Lung (tissue), 11 donors: ENCODE measurements at regions not wholly inside any gene's neighbourhood (a gene's known extent, or its start where the extent isn't known, plus 50 kb on each side); places are given as distances from the start of the nearest gene placed in this dataset.
A peak's percentile ranks its signal among the peaks of the same experiment; 100 is the strongest.

ENCODE experiments used
- ATAC-seq: fragments of 200-7000 bp; cut with Tn5 transposase; one replicate; pipeline ENCODE4 v1.9.1; 2020; ENCODE audit warnings: moderate number of reproducible peaks; ENCODE audit not compliant: insufficient read depth, low FRiP score
- DNase-seq, 3 donors: peaks; one replicate each; pipeline ENCODE4 v3.0.0-alpha.2; 2013 to 2017
- H3K27ac ChIP-seq, 2 donors: one replicate each; pipeline ENCODE4 v1.5.1; 2013; ENCODE audit warnings: mild to moderate bottlenecking in 2 of 2, moderate library complexity in 2 of 2, control low read depth in 1 of 2, inconsistent platforms in 1 of 2, low read depth in 1 of 2, low read length in 1 of 2
- H3K27me3 ChIP-seq, 3 donors: one replicate each; pipeline ENCODE4 v1.5.1; 2013; ENCODE audit warnings: low read length in 2 of 3; ENCODE audit not compliant: control insufficient read depth in 3 of 3, insufficient read depth in 3 of 3
- H3K36me3 ChIP-seq, 4 donors: one replicate each; pipeline ENCODE4 v1.5.1; 2013; ENCODE audit warnings: low read length in 4 of 4, mild to moderate bottlenecking in 1 of 4, moderate library complexity in 1 of 4; ENCODE audit not compliant: control insufficient read depth in 4 of 4, insufficient read depth in 4 of 4
- H3K4me1 ChIP-seq, 5 donors: one replicate each; pipeline ENCODE4 v1.5.1; 2013; ENCODE audit warnings: low read length in 5 of 5, mild to moderate bottlenecking in 2 of 5, moderate library complexity in 1 of 5; ENCODE audit not compliant: control insufficient read depth in 5 of 5, insufficient read depth in 5 of 5
- H3K4me3 ChIP-seq: one replicate; pipeline ENCODE4 v1.5.1; 2013; ENCODE audit warnings: mild to moderate bottlenecking, control low read depth, moderate library complexity
- H3K9ac ChIP-seq, 2 donors: one replicate each; pipeline ENCODE4 v1.5.1; 2013; ENCODE audit warnings: low read length in 2 of 2, control low read depth in 1 of 2; ENCODE audit not compliant: insufficient read depth in 1 of 2
- H3K9me3 ChIP-seq, 4 donors: one replicate each; pipeline ENCODE4 v1.5.1; 2013; ENCODE audit warnings: low read length in 3 of 4, mild to moderate bottlenecking in 1 of 4, moderate library complexity in 1 of 4; ENCODE audit not compliant: control insufficient read depth in 4 of 4, insufficient read depth in 3 of 4
- CTCF ChIP-seq: IDR thresholded peaks from 2 replicates; pipeline ENCODE4 v1.5.1; 2012; ENCODE audit warnings: mild to moderate bottlenecking; ENCODE audit errors: control extremely low read depth, extremely low read depth
- WGBS, 2 donors: extraction: QIAGEN DNeasy Blood & Tissue Kit; methylation state at CpG; one replicate each; pipeline ENCODE4 v1.1.7; 2013; 5-methylcytosine and 5-hydroxymethylcytosine counted together
- donor health status: control.
- donor health status: control.
- donor health status: Bipolar disorder and iron deficiency.
- donor health status: healthy.
- donor health status: DM: yes; HTN: yes; CAD: no.

DNA sequence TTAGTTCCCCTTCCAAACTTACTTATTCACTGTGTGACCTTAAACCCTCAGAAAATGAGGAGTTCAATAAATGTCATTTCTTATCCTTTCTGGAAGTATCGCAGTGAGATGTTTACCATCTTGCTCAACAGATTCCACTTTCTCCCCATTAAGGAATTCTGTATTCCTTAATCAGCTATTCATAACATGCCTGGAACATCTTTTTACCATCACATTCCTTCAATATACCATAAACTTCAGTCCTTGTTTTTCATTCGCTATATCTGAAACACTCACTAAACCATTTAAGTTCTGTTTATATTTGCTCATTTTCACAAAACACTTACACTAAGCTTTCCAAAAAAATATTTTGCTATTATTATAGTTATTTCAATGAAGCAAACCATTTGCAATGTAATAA lies 1158.6 kb downstream of the CDH12 start:
- H3K9me3 ChIP-seq = no peaks in the 10 kb centered on the region
- H3K27ac ChIP-seq = no peak overlapping the region
- no peak overlapping the region for H3K4me3 ChIP-seq
- no peaks in the 10 kb centered on the region for H3K27me3 ChIP-seq
- no peaks in the 10 kb centered on the region for H3K36me3 ChIP-seq
- TF ChIP-seq CTCF = no peak
- H3K9ac ChIP-seq = no peak overlapping the region
- DNase-seq = peak in 2 of 3 donors; percentile 84 to 87
- H3K4me1 ChIP-seq = peaks cover 0 to 20% (median 0%) of the 10 kb centered on the region in 5 donors
- no peak for ATAC-seq
- WGBS, 2 donors = 74 to 89% methylated on average over 2 of the region's 2 CpGs

GRCh38 chr5:21693591-21693990 lies 1159.6 kb downstream of the CDH12 start:
- TF ChIP-seq CTCF = no peak
- no peaks in the 10 kb centered on the region for H3K27me3 ChIP-seq

GRCh38 chr5:21689587-21689986 lies 1163.6 kb downstream of the CDH12 start:
- no peaks in the 10 kb centered on the region for H3K36me3 ChIP-seq
- no peak overlapping the region for H3K9ac ChIP-seq
- 58 to 65% methylated on average over 3 of the region's 3 CpGs for WGBS, 2 donors
- H3K27ac ChIP-seq = no peak overlapping the region
- H3K4me1 ChIP-seq = peaks cover 0 to 20% (median 0%) of the 10 kb centered on the region in 5 donors
- no peaks in the 10 kb centered on the region for H3K27me3 ChIP-seq
- ATAC-seq (no peak), DNase-seq (peak in 2 of 3 donors; percentile 52 to 73)
- H3K4me3 ChIP-seq = no peak overlapping the region
- TF ChIP-seq CTCF = no peak
- H3K9me3 ChIP-seq = no peaks in the 10 kb centered on the region

More at GRCh38 chr5:21693591-21693990, 1159.6 kb downstream of the CDH12 start:
- no peaks in the 10 kb centered on the region for H3K9me3 ChIP-seq
- no peak overlapping the region for H3K4me3 ChIP-seq
- no peaks in the 10 kb centered on the region for H3K36me3 ChIP-seq
- no peak for ATAC-seq
- H3K9ac ChIP-seq = no peak overlapping the region
- DNase-seq = no peak
- H3K4me1 ChIP-seq = peaks cover 0 to 20% (median 0%) of the 10 kb centered on the region in 5 donors
- H3K27ac ChIP-seq = no peak overlapping the region

DNA sequence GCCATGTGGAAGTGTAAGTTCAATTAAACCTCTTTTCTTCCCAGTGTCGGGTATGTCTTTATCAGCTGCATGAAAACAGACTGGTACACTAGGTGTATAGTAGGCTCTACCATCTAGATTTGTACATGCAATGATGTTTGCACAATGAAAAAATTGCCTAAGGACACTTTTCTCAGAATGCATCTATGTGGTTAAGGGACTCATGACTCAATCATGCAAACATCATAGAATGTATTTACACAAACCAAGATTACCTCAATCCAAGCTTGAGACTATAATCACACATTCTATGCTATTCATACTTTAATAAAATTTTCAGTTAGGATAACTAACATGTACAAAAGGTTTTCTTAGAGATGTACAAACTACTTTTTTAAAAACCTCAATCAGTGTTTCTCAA lies 1164.5 kb downstream of the CDH12 start:
- no peaks in the 10 kb centered on the region for H3K36me3 ChIP-seq
- 69 to 84% methylated on average over 1 of the region's 1 CpG for WGBS, 2 donors
- DNase-seq (no peak), ATAC-seq (no peak)
- no peak overlapping the region for H3K27ac ChIP-seq
- H3K4me3 ChIP-seq = no peak overlapping the region
- H3K27me3 ChIP-seq = no peaks in the 10 kb centered on the region
- no peak for TF ChIP-seq CTCF
- peaks cover 0 to 13% (median 0%) of the 10 kb centered on the region in 5 donors for H3K4me1 ChIP-seq
- no peaks in the 10 kb centered on the region for H3K9me3 ChIP-seq
- H3K9ac ChIP-seq = no peak overlapping the region
